Type B pancreatic cell (in vitro differentiated cells): ENCODE measurements at regions not wholly inside any gene's neighbourhood (a gene's known extent, or its start where the extent isn't known, plus 50 kb on each side); places are given as distances from the start of the nearest gene placed in this dataset.

ENCODE experiments used
- DNase-seq: peaks from one replicate; pipeline ENCODE4 v3.0.0; 2021; ENCODE audit warnings: mixed read lengths; ENCODE audit not compliant: unreplicated experiment; ENCODE audit errors: extremely low spot score
- H3K27ac Mint-ChIP-seq: 2 replicates; pipeline ENCODE4 v1.8.0; 2021; ENCODE audit warnings: mild to moderate bottlenecking, mixed read lengths
- H3K27me3 Mint-ChIP-seq: 2 replicates; pipeline ENCODE4 v1.8.0; 2021; ENCODE audit warnings: mixed read lengths
- H3K36me3 Mint-ChIP-seq: 2 replicates; pipeline ENCODE4 v1.8.0; 2021; ENCODE audit warnings: mixed read lengths
- H3K4me1 Mint-ChIP-seq: one replicate; pipeline ENCODE4 v1.8.0; 2021; ENCODE audit warnings: mixed read lengths; ENCODE audit not compliant: unreplicated experiment
- H3K4me3 Mint-ChIP-seq: 2 replicates; pipeline ENCODE4 v1.8.0; 2021; ENCODE audit warnings: mild to moderate bottlenecking, mixed read lengths
- H3K9me3 Mint-ChIP-seq: 2 replicates; pipeline ENCODE4 v1.8.0; 2021; ENCODE audit warnings: mixed read lengths
- TF ChIP-seq, protein P1 (sequence below): fragments of 200-600 bp; sonication (generic); conservative IDR thresholded peaks from 2 replicates; pipeline ENCODE4 v1.5.0; 2021; ENCODE audit warnings: antibody characterized with exemption, mild to moderate bottlenecking

DNA sequence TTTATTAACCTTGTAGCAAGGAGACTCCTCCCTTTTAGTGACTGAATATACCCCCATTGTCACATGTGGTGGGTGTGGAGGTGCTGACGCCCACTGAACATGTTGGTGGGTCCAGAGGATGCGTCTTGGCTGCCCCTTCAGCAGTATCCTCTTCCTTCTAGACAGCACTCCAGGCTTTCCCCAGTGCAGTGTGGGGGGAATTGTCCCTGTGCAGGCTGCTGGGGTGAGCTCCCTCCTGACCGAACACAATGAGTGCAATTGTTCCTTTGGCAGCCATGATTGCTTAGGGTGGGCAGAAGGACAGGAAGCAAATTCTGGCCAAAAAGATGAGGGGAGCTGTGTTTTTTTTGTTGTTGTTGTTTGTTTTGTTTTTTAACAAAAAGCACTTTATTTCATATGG lies 209.3 kb upstream of the PDE10A start:
- Mint-ChIP-seq H3K4me1 (no peaks in the 10 kb centered on the region), H3K4me3 (no peak overlapping the region), H3K27ac (no peak overlapping the region), H3K27me3 (peaks cover 42% of the 10 kb centered on the region), H3K9me3 (peaks cover 9% of the 10 kb centered on the region), H3K36me3 (no peaks in the 10 kb centered on the region)
- no peak for DNase-seq
- TF ChIP-seq, protein P1, sequence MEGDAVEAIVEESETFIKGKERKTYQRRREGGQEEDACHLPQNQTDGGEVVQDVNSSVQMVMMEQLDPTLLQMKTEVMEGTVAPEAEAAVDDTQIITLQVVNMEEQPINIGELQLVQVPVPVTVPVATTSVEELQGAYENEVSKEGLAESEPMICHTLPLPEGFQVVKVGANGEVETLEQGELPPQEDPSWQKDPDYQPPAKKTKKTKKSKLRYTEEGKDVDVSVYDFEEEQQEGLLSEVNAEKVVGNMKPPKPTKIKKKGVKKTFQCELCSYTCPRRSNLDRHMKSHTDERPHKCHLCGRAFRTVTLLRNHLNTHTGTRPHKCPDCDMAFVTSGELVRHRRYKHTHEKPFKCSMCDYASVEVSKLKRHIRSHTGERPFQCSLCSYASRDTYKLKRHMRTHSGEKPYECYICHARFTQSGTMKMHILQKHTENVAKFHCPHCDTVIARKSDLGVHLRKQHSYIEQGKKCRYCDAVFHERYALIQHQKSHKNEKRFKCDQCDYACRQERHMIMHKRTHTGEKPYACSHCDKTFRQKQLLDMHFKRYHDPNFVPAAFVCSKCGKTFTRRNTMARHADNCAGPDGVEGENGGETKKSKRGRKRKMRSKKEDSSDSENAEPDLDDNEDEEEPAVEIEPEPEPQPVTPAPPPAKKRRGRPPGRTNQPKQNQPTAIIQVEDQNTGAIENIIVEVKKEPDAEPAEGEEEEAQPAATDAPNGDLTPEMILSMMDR: no peak

DNA sequence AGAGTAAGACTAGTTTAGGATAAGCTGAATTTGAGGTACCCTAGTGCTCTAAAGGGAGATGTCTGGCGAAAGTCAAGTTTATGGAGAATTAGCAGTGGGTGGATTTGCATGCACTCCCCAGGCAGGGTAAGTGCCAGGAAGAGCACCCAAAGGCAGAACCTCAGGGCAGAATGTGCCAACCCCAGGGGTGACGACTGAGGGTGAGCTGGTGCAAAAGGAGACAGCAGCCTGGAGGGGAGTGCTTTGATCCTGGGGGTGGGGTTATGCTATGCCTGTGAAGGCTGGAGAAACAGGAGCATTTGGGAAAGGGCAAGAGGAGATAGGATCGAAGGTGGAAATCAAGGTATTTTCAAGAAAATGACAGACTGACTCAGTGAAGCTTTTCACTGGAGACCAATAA lies 208.5 kb upstream of the PDE10A start:
- Mint-ChIP-seq H3K4me1 (no peaks in the 10 kb centered on the region), H3K27me3 (peaks cover 37% of the 10 kb centered on the region), H3K4me3 (no peak overlapping the region), H3K36me3 (no peaks in the 10 kb centered on the region), H3K9me3 (peaks cover 9% of the 10 kb centered on the region), H3K27ac (no peak overlapping the region)
- no peak for DNase-seq
- TF ChIP-seq, protein P1: no peak

DNA sequence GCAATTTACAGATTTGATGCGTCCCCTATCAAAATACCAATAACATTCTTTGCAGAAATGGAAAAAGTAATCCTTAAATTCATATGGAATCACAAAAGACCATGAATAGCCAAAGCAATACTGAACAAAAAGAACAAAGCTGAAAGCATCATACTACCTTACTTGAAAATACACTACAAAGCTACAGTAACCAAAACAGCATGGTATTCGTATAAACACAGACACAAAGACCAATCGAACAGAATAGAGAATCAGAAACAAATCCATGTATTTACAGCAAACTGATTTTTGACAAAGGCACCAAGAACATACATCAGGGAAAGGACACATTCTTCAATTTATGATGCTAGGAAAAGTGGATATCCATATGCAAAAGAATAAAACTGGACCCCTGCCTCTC lies 206.5 kb upstream of the PDE10A start:
- Mint-ChIP-seq H3K4me1 (no peaks in the 10 kb centered on the region), H3K36me3 (no peaks in the 10 kb centered on the region), H3K9me3 (peaks cover 9% of the 10 kb centered on the region), H3K4me3 (no peak overlapping the region), H3K27ac (no peak overlapping the region), H3K27me3 (peaks cover 28% of the 10 kb centered on the region)
- TF ChIP-seq, protein P1: no peak
- no peak for DNase-seq

DNA sequence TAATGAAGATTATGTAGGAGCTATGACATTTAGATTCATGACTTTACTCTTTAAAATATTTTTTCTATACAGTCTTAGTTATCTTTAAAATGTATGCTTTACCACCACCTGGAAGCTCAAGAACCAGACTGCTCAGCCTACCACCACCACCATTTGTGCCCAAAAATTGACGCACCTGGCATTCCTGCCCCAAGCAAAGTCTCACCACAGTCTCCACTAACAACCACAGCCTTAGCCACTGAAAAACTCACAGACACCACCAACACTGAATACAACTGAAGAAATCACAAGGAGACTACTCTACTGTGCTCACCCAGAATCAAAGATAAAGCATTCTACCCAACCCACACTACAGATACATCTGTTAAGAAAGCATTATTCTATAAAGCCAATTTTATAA lies 201.9 kb upstream of the PDE10A start:
- DNase-seq: no peak
- H3K4me1 Mint-ChIP-seq: no peaks in the 10 kb centered on the region
- H3K36me3 Mint-ChIP-seq: no peaks in the 10 kb centered on the region
- H3K27me3 Mint-ChIP-seq: peaks cover 21% of the 10 kb centered on the region
- no peak overlapping the region for H3K27ac Mint-ChIP-seq
- peaks cover 5% of the 10 kb centered on the region for H3K9me3 Mint-ChIP-seq
- TF ChIP-seq, protein P1: no peak
- no peak overlapping the region for H3K4me3 Mint-ChIP-seq

DNA sequence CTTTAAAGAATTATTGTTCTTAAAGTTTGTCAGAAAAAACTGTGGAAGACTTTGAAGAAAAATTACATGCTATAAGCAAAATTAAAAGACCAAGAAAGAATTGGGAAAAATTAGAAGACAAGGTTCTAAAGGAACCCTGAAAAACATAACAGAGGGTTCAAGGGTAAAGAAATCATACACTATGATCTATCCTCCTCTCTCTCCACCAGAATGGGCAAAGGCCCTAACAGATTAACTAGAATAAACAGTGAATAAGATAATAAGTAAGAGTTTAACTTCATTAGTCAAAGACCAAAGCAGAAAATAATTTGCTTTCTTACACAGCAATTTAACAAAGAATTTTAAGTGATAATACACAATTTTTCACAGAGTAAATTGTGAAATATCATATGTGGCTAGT lies 201.2 kb upstream of the PDE10A start:
- H3K4me3 Mint-ChIP-seq: no peak overlapping the region
- no peaks in the 10 kb centered on the region for H3K4me1 Mint-ChIP-seq
- H3K27ac Mint-ChIP-seq: no peak overlapping the region
- H3K9me3 Mint-ChIP-seq: no peaks in the 10 kb centered on the region
- no peaks in the 10 kb centered on the region for H3K36me3 Mint-ChIP-seq
- DNase-seq: no peak
- TF ChIP-seq, protein P1: no peak
- peaks cover 19% of the 10 kb centered on the region for H3K27me3 Mint-ChIP-seq

DNA sequence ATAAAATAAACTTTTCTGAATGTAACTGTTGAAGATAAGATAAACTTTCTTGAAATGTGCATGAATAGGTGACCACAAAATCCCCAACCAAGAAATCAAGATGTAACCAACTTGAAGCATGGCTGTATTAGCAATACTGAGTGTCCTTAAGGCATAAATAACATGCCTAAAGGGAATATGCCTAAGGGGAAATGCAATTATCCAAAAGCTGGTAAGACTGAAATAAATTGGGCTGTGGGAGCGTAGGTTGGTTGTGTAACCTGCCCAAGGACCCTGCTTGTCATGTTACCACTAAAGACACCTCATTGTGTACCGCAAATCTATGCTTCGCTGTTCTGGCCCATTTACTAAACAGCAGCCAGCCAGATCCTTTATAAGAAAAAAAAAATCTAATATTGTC lies 200.8 kb upstream of the PDE10A start:
- no peak for DNase-seq
- TF ChIP-seq, protein P1: no peak
- H3K9me3 Mint-ChIP-seq: no peaks in the 10 kb centered on the region
- no peaks in the 10 kb centered on the region for H3K36me3 Mint-ChIP-seq
- H3K4me1 Mint-ChIP-seq: no peaks in the 10 kb centered on the region
- H3K27me3 Mint-ChIP-seq: peaks cover 19% of the 10 kb centered on the region
- H3K4me3 Mint-ChIP-seq: no peak overlapping the region
- no peak overlapping the region for H3K27ac Mint-ChIP-seq
